LNCAP (cell line): ENCODE measurements at regions not wholly inside any gene's neighbourhood (a gene's known extent, or its start where the extent isn't known, plus 50 kb on each side); places are given as distances from the start of the nearest gene placed in this dataset.

Experiments
- TF ChIP-seq, protein P1 (sequence below): fragments of 450-650 bp; IDR thresholded peaks from 2 replicates; pipeline ENCODE4 v1.5.1; 2017; ENCODE audit warnings: mild to moderate bottlenecking

DNA sequence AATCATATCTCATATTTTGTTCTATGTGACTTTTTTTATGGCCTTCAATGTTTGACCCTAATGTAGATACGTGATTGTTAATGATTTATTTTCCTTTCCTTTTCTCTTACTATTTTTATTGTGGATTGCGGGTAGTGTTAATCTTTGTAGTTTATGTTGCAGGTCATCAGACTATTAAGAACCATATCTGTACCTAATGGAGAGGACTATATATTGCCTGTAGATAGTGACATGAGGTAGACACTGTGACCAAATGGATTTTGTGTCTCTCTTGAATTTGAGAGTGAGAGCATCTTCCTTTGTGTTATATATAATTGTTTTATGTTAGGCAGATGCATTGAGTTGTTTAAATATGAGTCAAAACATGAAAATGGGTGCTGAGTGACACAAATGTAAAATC, 543.4 kb upstream of the MGAT4C start:
- TF ChIP-seq, protein P1, sequence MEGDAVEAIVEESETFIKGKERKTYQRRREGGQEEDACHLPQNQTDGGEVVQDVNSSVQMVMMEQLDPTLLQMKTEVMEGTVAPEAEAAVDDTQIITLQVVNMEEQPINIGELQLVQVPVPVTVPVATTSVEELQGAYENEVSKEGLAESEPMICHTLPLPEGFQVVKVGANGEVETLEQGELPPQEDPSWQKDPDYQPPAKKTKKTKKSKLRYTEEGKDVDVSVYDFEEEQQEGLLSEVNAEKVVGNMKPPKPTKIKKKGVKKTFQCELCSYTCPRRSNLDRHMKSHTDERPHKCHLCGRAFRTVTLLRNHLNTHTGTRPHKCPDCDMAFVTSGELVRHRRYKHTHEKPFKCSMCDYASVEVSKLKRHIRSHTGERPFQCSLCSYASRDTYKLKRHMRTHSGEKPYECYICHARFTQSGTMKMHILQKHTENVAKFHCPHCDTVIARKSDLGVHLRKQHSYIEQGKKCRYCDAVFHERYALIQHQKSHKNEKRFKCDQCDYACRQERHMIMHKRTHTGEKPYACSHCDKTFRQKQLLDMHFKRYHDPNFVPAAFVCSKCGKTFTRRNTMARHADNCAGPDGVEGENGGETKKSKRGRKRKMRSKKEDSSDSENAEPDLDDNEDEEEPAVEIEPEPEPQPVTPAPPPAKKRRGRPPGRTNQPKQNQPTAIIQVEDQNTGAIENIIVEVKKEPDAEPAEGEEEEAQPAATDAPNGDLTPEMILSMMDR, result no peak

DNA sequence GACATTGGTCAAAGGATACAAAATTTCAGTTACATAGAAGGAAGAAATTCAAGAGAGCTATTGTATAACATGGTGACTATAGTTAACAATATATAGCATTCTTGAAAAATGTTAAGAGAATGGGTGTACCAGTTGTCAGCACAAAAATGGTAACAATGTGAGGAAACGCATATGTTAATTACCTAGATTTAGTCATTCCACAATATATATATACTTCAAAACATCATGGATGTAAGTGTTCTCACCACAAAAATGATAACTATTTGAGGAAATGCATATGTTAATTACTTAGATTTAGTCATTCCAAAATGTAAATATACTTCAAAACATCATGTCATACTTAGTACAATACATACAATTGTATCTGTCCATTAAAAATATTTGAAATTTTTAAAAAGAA, 540.4 kb upstream of the MGAT4C start:
- TF ChIP-seq, protein P1, result no peak

DNA sequence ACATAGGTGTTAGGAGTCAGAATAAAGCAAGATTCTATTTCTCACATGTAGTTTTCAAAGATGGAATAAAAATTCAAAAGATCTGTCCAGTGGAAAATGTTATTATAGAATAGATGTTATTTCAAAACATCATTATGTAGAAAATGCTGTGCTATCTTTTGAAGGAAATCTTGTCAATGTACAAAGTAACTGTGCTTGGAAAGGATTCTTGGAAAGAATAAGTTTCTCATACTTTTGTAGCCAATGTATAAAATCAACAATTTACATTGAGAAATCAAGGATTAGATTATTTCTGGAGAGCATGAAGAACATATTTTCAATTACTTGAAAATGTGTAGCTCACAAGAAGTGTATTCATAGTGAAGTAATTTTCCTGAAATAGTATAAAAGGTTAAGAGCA, 532.5 kb upstream of the MGAT4C start:
- TF ChIP-seq, protein P1, result no peak

DNA sequence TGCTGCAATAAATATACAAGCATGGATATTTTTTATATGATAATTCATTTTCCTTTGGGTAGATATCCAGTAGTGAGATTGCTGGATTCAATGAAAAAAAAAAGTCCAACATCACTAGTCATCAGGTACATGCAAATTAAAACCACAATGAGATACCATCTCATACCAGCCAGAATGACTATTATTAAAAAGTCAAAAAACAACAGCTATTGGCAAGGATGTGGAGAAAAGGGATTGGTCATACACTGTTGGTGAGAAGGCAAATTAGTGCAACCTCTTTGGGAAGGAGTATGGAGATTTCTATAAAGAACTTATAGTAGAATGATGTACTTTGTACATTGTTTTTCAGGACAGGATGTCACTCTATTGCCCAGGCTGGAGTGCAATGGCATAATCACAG, 531.2 kb upstream of the MGAT4C start:
- TF ChIP-seq, protein P1, result no peak

DNA sequence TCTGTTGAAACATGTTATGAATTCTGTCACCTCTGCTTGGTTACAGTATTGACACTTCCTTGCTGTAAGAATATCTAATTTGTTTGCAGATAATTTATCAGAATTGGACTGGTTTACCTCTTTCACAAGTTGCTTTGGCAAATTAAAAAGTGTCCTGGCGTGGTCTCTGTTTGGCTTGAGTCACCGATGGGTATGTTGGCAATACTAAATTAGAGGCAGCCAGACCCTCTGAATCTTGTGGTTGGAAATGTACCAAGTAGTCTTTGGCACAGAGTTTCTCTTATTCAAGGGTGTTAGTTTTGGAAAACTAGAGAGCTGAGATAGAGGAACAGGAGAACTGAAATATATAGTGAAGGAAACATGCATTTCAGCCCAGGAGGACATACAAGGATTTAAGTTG, 521.1 kb upstream of the MGAT4C start:
- TF ChIP-seq, protein P1, result no peak

DNA sequence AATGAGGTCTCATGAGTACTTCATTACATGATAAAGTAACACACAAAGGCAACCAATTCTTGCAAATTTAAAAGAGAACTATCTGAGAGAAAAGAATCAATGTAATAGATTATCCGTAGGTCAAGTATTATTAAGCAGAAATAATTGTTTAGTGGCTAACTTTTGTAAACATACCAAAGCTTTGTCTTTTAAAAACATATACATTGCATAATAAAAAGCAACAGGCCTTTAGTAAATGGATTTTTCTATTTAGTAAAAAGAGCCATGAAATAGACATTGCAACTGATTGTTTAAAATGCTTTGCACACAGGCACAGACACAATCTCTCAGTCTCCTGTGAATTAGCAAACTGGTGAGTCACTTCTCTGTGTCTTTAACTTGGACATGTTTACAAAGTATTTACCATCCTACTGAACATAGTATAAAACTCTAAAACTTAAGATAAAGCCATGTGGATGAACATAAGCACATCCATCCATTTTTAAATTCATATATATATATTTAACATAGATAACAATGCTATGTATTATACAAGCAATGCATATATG, 518.7 kb upstream of the MGAT4C start:
- TF ChIP-seq, protein P1, result no peak

DNA sequence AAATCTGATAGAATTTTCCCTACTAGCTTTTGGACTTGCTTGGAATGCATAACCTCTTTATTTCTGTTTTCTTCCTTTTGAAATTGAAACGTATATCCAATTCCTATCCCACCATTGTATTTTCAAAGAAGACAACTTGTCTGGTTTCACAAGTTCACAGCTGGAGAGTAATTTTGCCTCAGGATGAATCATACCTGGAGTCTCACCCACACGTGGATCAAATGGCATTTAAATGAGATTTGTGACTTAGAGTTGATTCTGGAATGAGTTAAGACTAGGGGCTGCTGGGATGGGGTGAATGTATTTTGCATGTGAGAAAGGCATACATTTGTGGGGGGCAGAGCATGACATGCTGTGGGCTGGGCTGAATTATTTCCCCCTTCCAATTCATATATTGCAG, 516.5 kb upstream of the MGAT4C start:
- TF ChIP-seq, protein P1, result no peak

DNA sequence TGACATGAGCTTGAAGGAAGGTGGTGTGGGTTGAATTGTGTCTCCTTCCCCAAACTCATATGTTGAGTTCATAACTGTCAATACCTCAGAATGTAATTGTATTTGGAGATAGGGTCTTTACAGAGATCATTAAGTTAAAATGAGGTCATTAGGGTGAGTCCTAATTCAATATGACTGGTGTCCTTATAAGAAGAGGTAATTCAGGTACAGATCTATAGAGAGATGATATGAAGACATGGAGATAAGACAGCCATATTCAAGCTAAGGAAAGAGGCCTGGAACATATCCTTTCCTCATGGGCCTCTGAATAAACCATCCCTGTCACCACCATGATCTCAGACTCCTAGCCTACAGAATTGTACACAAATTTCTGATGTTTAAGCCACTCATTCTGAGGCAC, 514.7 kb upstream of the MGAT4C start:
- TF ChIP-seq, protein P1, result no peak
